ENCODE measurements at regions not wholly inside any gene's neighbourhood (a gene's known extent, or its start where the extent isn't known, plus 50 kb on each side); places are given as distances from the start of the nearest gene placed in this dataset.

GRCh38 chr1:228985661-228986060 is 250.4 kb downstream of the RHOU start:
- H3K4me3 ChIP-seq = no peak overlapping the region
- 96% methylated on average over 2 of the region's 2 CpGs; no CpG with 5 or more reads in 1 of the 2 donors for WGBS, 2 donors (ENCODE audit: low coverage in 1 of 2)
- H3K9me3 ChIP-seq = no peaks in the 10 kb centered on the region
- H3K27ac ChIP-seq = no peak overlapping the region
- TF ChIP-seq CTCF (IDR thresholded peaks at IDR 0.05) = no peak
- no peak for TF ChIP-seq EP300 (IDR thresholded peaks at IDR 0.05; ENCODE audit: low read depth)
- TF ChIP-seq POLR2AphosphoS5 (IDR thresholded peaks at IDR 0.05) = no peak
- no peak for TF ChIP-seq POLR2A (IDR thresholded peaks at IDR 0.05)
- H3K27me3 ChIP-seq = no peaks in the 10 kb centered on the region
- no peaks in the 10 kb centered on the region for H3K36me3 ChIP-seq
- H3K4me1 ChIP-seq = peaks cover 0 to 30% (median 9%) of the 10 kb centered on the region in 4 donors
- intact Hi-C loops (cut with DNase I; ENCODE audit: low total_unique reads) (no loop called here), in situ Hi-C loops (cut with MboI; ENCODE audit: low pct_ligation_motif_present in 1 of 4, low pct_unique_long_range_greater_than_20kb in 1 of 4, low sequenced_read_pairs in 3 of 4) (no loop called here)
- DNase-seq = no peak

GRCh38 chr1:228986093-228986904 is 251.0 kb downstream of the RHOU start:
- no peaks in the 10 kb centered on the region for H3K36me3 ChIP-seq
- 73 to 88% methylated on average over 6 to 22 of the region's 22 CpGs for WGBS, 2 donors (ENCODE audit: low coverage in 1 of 2)
- peak; percentile 47 for DNase-seq
- in situ Hi-C loops (cut with MboI; ENCODE audit: low pct_ligation_motif_present in 1 of 4, low pct_unique_long_range_greater_than_20kb in 1 of 4, low sequenced_read_pairs in 3 of 4) (no loop called here), intact Hi-C loops (cut with DNase I; ENCODE audit: low total_unique reads) (no loop called here)
- no peaks in the 10 kb centered on the region for H3K9me3 ChIP-seq
- H3K4me3 ChIP-seq = no peak overlapping the region
- TF ChIP-seq POLR2A (IDR thresholded peaks at IDR 0.05) (no peak), POLR2AphosphoS5 (IDR thresholded peaks at IDR 0.05) (no peak), EP300 (IDR thresholded peaks at IDR 0.05; ENCODE audit: low read depth) (no peak), CTCF (IDR thresholded peaks at IDR 0.05) (no peak)
- no peaks in the 10 kb centered on the region for H3K27me3 ChIP-seq
- H3K27ac ChIP-seq = peak overlapping the region in 2 of 4 donors; percentile 18 to 25
- H3K4me1 ChIP-seq = peaks cover 0 to 34% (median 11%) of the 10 kb centered on the region in 4 donors

GRCh38 chr1:228987286-228987685 is 252.0 kb downstream of the RHOU start:
- no peak for DNase-seq
- no peak overlapping the region for H3K4me3 ChIP-seq
- peak overlapping the region in 1 of 4 donors; percentile 1 for H3K27ac ChIP-seq
- in situ Hi-C loops (cut with MboI; ENCODE audit: low pct_ligation_motif_present in 1 of 4, low pct_unique_long_range_greater_than_20kb in 1 of 4, low sequenced_read_pairs in 3 of 4) (no loop called here), intact Hi-C loops (cut with DNase I; ENCODE audit: low total_unique reads) (no loop called here)
- H3K27me3 ChIP-seq = no peaks in the 10 kb centered on the region
- H3K4me1 ChIP-seq = peaks cover 0 to 34% (median 11%) of the 10 kb centered on the region in 4 donors
- TF ChIP-seq POLR2A (IDR thresholded peaks at IDR 0.05) (no peak), CTCF (IDR thresholded peaks at IDR 0.05) (no peak), EP300 (IDR thresholded peaks at IDR 0.05; ENCODE audit: low read depth) (no peak), POLR2AphosphoS5 (IDR thresholded peaks at IDR 0.05) (no peak)
- no peaks in the 10 kb centered on the region for H3K36me3 ChIP-seq
- no peaks in the 10 kb centered on the region for H3K9me3 ChIP-seq
- 83 to 93% methylated on average over 3 to 7 of the region's 7 CpGs for WGBS, 2 donors (ENCODE audit: low coverage in 1 of 2)

- H3K4me1 ChIP-seq = peaks cover 0 to 34% (median 11%) of the 10 kb centered on the region in 4 donors
- intact Hi-C loops (cut with DNase I; ENCODE audit: low total_unique reads) = no loop called here
- no peaks in the 10 kb centered on the region for H3K36me3 ChIP-seq
- peak overlapping the region in 1 of 4 donors; percentile 1 for H3K27ac ChIP-seq
- 68 to 75% methylated on average over 8 to 14 of the region's 14 CpGs for WGBS, 2 donors (ENCODE audit: low coverage in 1 of 2)
- in situ Hi-C loops (cut with MboI; ENCODE audit: low pct_ligation_motif_present in 1 of 4, low pct_unique_long_range_greater_than_20kb in 1 of 4, low sequenced_read_pairs in 3 of 4) = no loop called here
- no peak overlapping the region for H3K4me3 ChIP-seq
- TF ChIP-seq CTCF (IDR thresholded peaks at IDR 0.05) (no peak), POLR2AphosphoS5 (IDR thresholded peaks at IDR 0.05) (no peak), EP300 (IDR thresholded peaks at IDR 0.05; ENCODE audit: low read depth) (no peak), POLR2A (IDR thresholded peaks at IDR 0.05) (no peak)
- no peak for DNase-seq
- H3K9me3 ChIP-seq = no peaks in the 10 kb centered on the region
- no peaks in the 10 kb centered on the region for H3K27me3 ChIP-seq
Measured at GRCh38 chr1:228987736-228988506, 252.6 kb downstream of the RHOU start.
